GM21447 (cell line): ENCODE measurements at regions not wholly inside any gene's neighbourhood (a gene's known extent, or its start where the extent isn't known, plus 50 kb on each side); places are given as distances from the start of the nearest gene placed in this dataset.
"Not testable (repeated sequence)": the region's sequence is repeated elsewhere in the genome, so short reads cannot be mapped to it uniquely, and the experiment has no call there.

Source experiments
- ATAC-seq: cut with Tn5 transposase; IDR thresholded peaks from one replicate; pipeline ENCODE4 v1.9.1; 2021; ENCODE audit not compliant: unreplicated experiment

DNA sequence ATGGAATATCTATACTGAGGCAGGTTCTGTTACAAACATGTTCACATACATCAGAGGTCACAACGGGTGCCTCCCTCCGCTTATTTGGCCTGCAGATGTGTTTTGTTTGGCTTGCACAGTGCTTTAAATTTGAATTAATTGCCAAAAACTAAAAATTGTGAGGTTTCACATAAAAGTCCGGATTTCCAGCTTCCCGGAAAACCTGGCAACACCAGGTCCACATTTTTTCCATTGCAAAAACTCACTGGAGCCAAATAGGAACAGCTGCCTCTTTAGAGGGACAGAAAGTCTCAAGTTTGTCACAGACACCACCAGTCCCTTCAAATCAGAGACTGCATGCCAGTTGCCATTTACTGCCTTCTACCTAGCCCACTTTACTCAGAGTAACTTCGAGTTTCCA lies 205.9 kb upstream of the MDFIC2 start:
- no peak for ATAC-seq

DNA sequence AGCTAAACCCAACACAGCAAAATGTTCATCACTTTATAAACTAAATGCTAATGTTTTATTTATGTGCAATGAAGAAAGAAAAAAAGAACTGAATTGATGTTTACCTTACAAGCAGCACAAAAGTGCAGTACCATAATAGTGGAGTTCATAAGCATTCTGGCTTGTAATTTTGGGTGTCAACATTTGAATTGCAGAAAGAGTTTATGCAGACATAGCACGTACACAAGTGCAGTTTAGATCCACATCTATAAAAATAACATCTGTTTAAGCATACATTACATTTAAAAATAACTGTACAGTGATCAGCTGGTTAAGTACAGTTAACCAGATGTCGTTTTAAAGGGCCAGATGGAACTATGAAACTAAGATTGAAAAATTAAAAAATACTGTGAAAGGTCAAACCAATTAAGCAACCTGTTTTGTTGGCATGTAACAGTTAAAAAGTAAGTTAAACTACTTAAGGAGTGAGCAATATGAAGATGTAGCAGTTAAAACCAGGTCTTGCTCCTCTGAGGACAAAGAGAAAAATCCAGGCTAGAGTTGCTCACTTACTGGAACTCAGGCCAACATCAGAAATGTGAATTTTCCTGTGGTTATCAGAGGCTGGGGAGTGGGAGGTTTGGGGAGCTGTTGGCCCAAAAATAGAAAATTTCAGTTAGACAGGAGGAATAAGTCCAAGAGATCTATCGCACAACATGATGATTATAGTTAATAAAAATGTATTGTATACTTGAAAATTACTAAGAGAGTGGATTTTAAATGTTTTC lies 204.9 kb upstream of the MDFIC2 start:
- no peak for ATAC-seq

DNA sequence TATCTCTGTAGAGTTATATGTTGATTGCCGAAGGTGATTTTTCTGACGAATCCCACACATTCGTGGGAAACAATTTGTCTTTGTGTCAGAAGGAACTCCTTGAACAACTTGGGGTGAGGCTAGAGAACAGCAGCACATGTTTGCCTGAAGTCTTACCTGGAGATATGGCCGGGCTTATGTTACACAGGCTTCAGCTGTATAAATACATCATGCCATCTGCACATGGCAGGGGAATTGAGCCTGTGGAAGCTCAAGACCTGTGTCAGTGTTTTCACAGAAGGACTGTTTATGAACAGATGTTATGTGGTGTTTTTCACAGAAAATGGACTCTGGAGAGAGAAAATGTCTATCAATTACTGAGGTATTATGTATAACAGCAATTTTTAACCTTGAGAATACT lies 203.6 kb upstream of the MDFIC2 start:
- ATAC-seq: no peak

DNA sequence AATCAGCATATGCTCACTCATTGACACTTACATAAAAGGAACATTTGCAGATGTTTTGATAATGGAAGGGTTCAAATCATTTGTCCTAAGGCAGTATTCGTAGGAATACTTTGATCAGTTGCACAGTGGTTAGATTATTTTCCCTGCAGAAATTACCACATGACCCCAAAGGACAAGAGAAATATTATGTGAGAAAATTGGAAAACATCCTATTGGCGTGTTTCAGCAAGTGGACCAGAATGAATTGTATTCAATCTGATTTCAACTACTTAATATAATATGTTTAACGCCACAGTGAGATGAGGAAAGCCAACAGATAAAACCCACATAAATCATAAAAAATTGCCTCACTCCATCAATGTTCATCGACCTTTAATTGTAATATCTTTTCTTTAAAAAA lies 195.0 kb upstream of the MDFIC2 start:
- ATAC-seq: no peak

DNA sequence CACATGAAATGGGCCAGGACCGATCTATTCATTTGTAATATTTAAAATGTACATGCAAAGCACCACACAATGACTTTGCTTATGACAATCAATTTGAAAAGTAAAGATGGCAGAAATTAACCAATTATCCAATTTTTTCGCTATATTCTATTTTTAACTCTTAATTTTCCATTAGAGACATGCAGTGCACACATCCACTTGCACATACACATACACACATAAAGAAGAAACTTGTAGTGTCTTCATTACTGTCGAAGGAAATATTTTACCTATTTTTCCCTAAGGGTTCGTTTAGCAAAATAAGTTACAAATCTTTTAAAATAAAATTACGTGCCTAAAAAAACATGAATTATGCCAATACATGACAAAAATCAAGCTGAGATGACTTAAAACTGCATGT lies 194.3 kb upstream of the MDFIC2 start:
- no peak for ATAC-seq

DNA sequence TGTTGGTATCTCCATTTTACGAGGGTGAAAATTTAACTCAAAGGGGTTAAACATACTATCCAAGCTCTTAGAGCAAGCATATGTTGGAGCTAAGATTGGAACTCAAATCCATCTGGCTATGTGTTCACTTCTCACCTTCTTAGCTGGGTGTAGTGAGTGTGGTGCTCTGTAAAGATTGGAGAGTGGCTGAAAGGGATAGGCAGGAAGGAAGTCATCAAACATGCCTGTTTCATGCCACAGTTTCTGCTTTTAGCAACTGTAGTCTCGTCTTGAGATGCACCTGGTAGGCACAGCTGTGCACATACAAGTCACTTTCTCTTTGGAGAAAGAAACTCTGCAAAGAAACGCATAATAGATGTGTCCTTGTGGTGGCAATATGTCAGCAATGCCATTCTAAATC lies 189.1 kb upstream of the MDFIC2 start:
- ATAC-seq: no peak

DNA sequence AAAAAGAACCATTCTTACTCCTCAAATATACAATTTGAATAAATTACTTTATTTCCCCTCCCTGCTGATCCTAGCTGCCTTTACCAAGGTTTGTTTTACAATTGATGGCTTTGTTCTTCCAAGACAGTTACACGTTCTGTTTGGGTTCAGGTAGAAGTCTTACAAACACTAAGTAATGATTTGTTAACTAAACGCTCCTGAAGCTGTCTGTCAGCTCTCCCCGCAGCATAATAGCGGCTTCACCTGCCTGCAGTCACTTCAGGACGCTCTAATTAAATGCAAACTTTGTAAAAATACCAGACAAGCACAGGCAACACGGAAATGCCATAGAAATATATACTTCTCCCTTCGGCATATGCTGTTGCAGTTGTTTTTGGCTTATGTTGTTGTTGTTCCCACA lies 176.4 kb upstream of the MDFIC2 start:
- no peak for ATAC-seq

DNA sequence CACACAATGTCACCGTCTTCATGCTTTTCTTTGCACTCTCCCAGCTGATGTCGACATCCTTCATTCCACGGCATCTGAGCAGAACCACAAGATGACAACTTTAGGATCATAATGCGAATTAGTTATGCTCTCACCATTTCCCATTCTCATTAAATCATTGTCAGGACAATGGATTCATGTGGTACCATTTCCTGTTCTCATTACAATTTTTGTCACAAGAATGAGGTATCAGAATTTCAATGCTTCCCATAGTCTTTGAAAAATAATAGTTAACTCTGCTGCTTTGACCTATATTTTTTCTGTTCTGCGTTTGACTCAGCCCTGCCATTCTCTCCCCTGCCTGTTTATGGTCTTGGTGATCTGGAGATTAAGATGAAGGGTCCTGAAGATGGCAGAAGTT lies 175.7 kb upstream of the MDFIC2 start:
- no peak for ATAC-seq

DNA sequence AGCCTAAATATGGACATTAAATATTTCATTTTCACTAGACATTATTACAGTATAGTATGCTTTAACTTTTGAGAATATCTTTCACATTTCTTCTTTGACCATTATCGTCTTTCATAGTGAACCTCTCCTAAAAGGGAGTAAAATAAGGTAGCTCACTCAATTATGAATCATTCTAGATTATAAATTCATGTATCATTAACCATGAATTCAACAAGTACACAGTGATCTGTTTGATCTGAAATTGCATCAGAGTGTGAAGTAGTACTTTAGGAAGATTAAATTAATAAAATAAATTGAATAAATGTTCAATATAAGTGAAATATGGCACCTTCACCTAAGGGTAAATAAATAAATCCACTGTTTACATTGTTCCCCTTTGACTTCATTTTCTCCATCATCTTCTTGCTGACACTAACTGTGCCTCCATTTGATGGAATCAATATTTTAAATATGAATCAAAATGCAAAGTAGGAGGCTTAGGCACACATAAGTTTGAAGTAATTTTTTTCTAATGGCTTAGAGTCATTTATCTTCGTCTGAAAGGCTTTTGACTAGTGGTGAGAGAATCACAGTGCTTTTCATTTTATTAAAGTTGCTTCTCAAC lies 174.1 kb upstream of the MDFIC2 start:
- no peak for ATAC-seq

DNA sequence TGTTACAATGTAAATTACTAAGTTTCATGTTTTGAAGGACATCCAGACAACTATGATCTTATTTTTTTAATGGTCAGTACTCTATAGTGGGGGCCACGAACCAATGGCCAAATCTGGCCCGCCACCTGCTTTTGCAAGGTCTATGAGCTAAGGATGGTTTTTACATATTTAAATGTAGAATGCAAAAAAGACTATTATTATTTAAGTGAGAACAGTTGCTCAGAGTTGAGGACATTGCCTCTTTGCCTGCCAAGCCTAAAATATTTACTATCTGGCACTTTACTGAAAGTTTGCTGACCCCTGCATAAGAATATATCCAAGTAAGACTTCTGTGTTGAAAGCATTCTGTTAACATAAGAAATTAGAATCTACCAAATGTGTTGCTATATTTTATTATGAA lies 163.7 kb upstream of the MDFIC2 start:
- no peak for ATAC-seq

DNA sequence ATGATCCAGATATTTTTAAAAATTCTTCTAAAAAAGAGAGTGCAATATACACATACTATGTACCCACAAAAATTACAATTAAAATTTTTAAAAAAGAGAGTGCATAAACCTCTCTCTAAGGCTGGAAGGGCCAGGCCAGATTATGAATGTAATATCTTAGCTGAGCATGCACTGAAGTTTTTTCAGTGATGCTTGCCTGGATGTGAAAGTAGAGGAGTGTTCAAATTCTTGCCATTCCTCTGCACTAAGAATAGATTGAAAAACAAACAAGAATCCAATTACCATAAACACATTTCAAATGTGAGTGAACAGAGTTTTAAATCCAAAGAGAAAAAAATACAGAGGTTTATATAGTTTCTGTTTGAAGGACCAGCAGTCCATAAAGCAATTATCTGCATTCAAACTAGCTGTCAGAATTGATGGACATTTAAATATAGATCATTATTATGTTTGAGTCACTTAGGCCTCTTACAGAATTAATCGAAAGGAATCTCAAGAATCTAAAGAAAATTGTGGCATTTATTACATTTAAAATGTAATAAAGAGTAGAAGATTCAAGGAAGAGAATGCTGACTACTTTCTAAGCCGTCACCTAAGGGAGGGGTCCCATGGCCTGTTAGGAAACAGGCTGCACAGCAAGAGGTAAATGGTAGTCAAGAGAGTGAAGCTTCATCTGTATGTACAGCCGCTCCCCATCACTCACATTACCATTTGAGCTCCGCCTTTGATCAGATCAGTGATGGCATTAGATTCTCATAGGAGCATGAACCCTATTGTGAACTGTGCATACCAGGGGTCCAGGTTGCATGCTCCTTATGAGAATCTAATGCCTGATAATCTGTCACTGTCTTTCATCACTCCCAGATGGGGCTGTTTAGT lies 159.3 kb upstream of the MDFIC2 start:
- ATAC-seq: no peak

DNA sequence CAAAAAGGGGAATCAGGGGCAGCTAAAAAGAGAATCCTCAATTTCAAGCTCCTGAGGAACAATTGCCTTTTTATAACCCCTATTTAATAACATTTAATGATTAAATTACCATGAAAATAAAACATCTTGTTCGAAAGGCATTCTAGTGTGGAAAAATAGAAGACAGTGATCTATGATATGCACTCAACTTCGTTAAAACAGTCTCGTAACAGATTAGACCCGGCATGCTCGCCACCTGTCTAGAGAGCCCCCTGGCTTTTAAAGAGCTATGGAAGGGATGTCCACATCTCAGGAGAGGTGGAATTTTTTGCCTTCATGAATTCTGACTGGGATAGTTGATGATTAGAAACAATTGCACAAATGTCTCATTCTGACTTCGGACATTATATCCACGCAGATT lies 153.7 kb upstream of the MDFIC2 start:
- ATAC-seq: no peak

DNA sequence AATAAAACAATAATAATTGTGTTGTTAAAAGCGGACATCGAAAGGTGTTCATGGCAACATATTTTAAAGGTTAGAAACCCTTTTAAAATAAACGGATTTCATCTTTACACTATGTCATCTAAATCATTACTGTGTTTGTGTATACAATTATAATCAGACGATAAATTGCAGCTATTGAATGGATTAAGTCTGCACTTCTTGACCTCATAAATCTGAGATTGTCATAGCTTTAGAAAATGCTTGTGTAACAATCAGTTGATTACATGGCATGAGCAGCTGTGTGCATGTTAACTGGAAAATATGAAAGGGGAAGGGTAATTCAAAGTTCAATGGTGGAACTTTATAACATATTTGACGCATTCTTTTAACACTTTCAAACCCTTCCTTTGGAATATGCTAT lies 152.4 kb upstream of the MDFIC2 start:
- no peak for ATAC-seq

DNA sequence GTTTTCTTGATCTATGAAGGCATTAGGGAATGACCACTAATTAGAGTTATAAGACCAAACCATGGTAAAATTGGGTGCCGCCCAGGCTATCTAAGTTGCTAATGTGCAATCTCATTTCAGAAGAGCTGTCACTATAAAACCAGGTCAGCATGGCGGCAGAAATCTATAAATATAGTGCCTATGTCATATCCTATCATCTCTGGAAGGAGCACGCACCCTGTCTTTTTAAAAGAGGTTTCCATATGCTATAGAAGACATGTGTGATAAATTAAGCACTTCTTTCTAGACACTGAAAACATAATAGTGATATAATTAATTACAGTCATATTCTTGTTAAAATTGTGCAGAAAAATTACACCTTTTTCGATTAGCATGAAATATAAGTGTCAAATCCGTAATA lies 152.0 kb upstream of the MDFIC2 start:
- no peak for ATAC-seq

DNA sequence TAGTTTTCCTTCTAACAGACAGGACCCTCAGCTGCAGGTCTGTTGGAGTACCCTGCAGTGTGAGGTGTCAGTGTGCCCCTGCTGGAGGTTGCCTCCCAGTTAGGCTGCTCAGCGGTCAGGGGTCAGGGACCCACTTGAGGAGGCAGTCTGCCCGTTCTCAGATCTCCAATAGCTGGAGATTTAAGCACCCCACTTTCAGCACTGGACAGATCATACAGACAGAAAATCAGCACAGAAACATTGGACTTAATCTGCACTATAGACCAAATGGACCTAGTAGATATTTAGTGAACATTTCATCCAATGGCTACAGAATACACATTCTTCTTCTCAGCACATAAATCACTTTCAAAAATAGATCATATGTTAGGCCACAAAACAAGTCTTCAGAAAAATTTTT lies 137.8 kb upstream of the MDFIC2 start:
- ATAC-seq: not testable (repeated sequence)

DNA sequence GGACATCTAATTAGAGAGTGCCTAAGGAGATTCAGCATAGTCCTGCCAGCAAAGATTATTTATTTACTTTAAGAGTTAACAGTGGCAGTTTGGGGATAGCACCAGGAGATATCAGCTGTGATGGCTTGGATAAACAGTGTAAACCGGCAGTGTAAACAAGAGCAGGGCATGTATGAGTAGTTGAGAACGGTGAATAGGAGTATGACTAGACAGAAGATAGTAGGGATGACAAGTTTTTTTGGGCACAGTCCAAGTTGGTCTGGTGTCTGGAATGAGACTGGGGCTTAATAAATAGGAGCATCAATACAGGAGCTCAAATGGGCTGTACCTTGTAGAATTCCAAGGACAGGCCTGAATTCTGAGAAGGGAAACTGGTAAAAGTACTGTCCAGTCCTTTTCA lies 123.0 kb upstream of the MDFIC2 start:
- not testable (repeated sequence) for ATAC-seq

DNA sequence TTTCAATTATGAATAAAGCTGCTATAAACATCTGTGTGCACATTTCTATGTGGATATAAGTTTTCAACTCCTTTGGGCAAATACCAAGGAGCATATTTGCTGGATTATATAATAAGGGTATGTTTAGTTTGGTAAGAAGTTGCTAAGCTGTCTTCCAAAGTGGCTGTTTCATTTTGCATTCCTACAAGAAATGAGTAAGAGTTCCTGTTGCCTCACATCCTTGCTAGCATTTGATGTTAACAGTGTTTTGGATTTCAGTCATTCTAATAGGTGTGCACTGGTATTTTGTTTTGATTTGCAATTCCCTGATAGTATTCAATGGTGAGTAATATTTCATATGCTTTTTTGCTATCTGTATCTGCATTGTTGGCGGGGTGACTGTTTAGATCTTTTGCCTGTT lies 120.7 kb upstream of the MDFIC2 start:
- ATAC-seq: no peak

DNA sequence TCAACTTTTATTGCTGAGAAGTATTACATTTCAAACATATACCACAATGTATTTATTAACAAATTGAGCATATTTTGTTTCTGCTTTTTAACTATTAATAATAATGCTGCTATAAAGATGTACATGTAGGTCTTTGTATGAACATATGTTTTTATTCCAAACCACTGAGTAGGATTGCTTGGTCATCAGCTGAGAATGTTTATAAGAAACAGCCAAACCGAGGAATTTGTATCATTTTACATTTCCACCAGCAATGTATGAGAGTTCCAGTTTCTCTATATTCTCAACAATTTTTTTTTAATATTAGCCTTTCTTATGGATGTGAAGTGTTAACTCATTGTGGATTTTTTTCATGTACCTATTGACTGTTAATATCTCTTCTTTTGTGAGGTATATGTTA lies 119.5 kb upstream of the MDFIC2 start:
- no peak for ATAC-seq

DNA sequence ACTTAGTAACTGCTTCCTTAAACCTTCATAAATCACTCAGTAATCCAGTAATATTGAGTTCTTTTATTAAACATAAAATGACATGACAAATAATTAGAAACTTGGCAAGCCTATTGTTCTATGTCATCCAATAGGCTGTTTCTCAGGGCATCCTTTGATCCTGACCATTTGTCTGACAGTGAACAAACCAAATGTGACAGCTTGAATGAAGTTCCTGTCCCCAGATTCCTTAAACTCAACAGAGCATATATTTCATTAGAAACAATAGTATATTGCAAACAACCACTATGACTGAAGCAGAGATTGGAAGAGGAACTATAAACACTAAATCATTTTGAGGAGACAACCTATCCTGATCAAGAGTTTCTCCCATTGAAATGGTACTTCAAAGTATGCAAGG lies 113.6 kb upstream of the MDFIC2 start:
- ATAC-seq: no peak

DNA sequence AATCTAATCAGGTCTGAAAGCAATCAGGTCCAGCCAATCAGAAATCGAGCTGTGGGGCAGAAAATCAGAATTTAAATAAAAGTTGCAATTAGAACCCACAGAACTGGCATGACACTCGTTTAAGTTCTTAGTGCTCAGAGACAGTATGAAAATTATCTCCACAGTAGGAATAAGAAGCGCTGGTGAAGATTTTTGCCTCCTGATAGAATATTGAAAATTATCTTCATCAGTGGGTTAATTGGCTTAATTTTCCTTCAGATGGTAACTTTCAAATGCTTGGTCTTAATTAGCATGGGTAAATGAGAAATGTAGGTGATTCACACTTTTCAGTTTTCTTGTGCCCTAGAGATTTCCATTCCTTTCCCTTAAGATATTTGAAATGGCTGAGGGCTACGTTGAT lies 109.1 kb upstream of the MDFIC2 start:
- ATAC-seq: no peak

DNA sequence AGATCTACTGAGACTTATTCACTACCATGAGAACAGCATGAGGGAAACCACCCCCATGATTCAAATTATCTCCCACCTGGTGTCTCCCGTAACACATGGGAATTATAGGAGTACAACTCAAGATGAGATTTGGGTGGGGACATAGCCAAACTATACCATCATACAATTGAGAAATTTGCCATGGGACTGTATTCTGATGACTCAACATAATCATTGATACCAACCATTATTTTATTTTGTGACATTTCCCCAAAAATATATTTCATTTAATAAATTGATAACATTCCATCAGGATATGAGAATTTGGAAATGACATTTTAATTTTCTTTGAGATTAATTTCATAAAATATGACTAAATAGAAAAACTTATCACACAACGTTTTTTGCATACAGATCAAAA lies 96.6 kb upstream of the MDFIC2 start:
- no peak for ATAC-seq

DNA sequence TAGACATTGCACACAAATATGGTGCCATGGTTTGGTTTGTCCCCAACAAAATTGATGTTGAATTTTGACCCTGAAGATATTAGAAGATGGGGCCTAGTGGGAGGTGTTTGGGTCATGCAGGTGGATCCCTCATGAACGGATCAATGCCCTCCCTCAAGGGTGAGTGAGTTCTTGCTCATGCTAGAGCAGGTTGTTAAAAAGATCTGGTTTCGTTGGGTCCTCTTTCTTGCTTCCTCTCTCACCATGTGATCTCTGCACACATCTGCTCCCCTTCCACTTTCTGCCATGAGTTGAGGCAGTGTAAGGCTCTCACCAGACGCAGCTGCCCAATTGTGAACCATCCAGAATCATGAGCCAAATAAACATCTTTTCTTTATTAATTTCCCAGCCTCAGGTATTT lies 87.8 kb upstream of the MDFIC2 start:
- ATAC-seq: no peak
